ENCODE measurements at regions not wholly inside any gene's neighbourhood (a gene's known extent, or its start where the extent isn't known, plus 50 kb on each side); places are given as distances from the start of the nearest gene placed in this dataset.

DNA sequence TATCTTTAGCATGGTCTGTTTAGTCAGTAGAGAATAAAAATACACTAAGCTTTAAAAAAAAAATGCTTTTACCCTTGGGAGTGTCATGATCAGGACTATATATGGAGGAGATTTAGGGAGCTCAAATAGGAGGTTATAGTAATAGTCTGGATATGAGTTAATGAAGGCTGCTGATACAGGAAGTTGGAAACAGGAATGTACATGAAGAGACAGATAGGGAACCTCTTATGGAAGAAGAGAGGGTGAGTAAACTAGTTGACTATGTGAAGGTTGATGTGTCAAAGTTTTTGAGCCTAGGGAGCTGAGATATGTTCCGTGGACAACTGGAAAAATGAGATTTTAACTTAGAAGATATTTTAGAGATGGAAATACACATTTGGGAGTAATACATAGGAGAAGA is 472.0 kb upstream of the FZD8 start:
- no peaks in the 10 kb centered on the region for H3K9me3 ChIP-seq
- in situ Hi-C loops (cut with MboI; ENCODE audit: low sequenced_read_pairs): no loop called here

GRCh38 chr10:36111676-36112075 is 469.6 kb upstream of the FZD8 start:
- in situ Hi-C loops (cut with MboI; ENCODE audit: low sequenced_read_pairs): no loop called here
- Histone ChIP-seq H3K36me3 (replicated peaks) (no peaks in the 10 kb centered on the region), H3K4me3 (no peak overlapping the region), H3K4me1 (no peaks in the 10 kb centered on the region), H3K27me3 (ENCODE audit: low read depth) (no peaks in the 10 kb centered on the region), H3K9me3 (no peaks in the 10 kb centered on the region)
- DNase-seq (ENCODE audit: low spot score in 2 of 2): no peak

More for the DNA sequence above, 472.0 kb upstream of the FZD8 start:
- DNase-seq (ENCODE audit: low spot score in 2 of 2): no peak
- Histone ChIP-seq H3K27me3 (ENCODE audit: low read depth) (no peaks in the 10 kb centered on the region), H3K4me3 (no peak overlapping the region), H3K4me1 (no peaks in the 10 kb centered on the region), H3K36me3 (replicated peaks) (no peaks in the 10 kb centered on the region)

- in situ Hi-C loops (cut with MboI; ENCODE audit: low sequenced_read_pairs): no loop called here
- H3K4me1 ChIP-seq: no peaks in the 10 kb centered on the region
- no peak overlapping the region for H3K4me3 ChIP-seq
- no peaks in the 10 kb centered on the region for H3K9me3 ChIP-seq
- H3K27me3 ChIP-seq (ENCODE audit: low read depth): no peaks in the 10 kb centered on the region
- DNase-seq (ENCODE audit: low spot score in 2 of 2): no peak
- no peaks in the 10 kb centered on the region for H3K36me3 ChIP-seq (replicated peaks)
These were observed 468.0 kb upstream of the FZD8 start for GRCh38 chr10:36110097-36110496.

DNA sequence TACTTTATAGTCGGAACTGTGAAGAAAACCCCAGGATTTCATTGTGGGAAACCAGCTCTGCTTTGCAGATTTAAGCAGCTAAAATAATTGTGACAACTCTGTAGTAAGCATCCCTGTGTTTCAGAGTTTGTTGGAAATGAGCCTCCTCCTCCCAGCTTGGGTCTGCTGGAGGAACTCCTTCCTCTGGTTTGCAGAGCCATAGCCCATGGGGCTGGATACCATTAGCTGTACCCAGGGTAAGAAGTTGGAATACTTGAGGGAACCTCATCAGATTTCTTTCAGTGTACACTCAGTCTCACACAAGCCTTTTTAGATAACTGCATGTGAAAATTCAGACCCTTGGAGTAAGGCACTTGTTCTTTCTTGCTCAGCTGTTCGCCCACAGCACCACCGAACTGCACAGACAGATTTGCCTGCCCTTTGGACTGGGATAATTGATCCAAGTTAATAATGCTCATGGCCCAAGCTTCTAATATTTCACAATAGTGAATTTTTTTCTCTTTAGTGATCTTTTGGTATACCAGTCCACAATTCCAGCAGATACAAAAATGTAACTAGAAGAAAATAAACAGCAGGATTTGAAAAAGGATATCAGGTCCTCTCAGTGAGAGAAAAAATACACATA is 467.4 kb upstream of the FZD8 start:
- no peak for DNase-seq (ENCODE audit: low spot score in 2 of 2)
- H3K9me3 ChIP-seq: no peaks in the 10 kb centered on the region
- in situ Hi-C loops (cut with MboI; ENCODE audit: low sequenced_read_pairs): no loop called here
- no peaks in the 10 kb centered on the region for H3K4me1 ChIP-seq
- no peaks in the 10 kb centered on the region for H3K27me3 ChIP-seq (ENCODE audit: low read depth)
- no peak overlapping the region for H3K4me3 ChIP-seq
- H3K36me3 ChIP-seq (replicated peaks): no peaks in the 10 kb centered on the region

- no peaks in the 10 kb centered on the region for H3K4me1 ChIP-seq
- in situ Hi-C loops (cut with MboI; ENCODE audit: low sequenced_read_pairs): no loop called here
- H3K27me3 ChIP-seq (ENCODE audit: low read depth): no peaks in the 10 kb centered on the region
- no peaks in the 10 kb centered on the region for H3K9me3 ChIP-seq
- no peak overlapping the region for H3K4me3 ChIP-seq
- H3K36me3 ChIP-seq (replicated peaks): no peaks in the 10 kb centered on the region
- no peak for DNase-seq (ENCODE audit: low spot score in 2 of 2)
These were observed 455.6 kb upstream of the FZD8 start for GRCh38 chr10:36097696-36098095.

DNA sequence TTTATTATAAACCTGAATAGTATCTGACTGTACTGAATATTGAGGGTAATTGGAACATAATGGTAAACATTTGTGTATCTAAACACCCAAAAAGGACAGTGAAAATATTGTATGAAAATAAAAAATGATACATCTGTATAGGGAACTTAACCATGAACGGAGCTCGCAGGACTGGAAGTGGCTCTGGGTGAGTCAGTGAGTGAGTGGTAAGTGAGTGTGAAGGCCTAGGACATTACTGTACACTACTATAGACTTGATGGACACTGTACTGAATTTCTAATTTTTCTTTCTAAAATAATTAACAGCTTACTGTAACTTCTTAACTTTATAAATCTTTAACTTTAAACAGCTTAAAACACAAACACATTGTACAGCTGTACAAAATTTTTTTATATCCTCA is 454.5 kb upstream of the FZD8 start:
- no peaks in the 10 kb centered on the region for H3K36me3 ChIP-seq (replicated peaks)
- no peak overlapping the region for H3K4me3 ChIP-seq
- DNase-seq (ENCODE audit: low spot score in 2 of 2): no peak
- in situ Hi-C loops (cut with MboI; ENCODE audit: low sequenced_read_pairs): no loop called here
- H3K9me3 ChIP-seq: no peaks in the 10 kb centered on the region
- no peaks in the 10 kb centered on the region for H3K4me1 ChIP-seq
- no peaks in the 10 kb centered on the region for H3K27me3 ChIP-seq (ENCODE audit: low read depth)

- DNase-seq (ENCODE audit: low spot score in 2 of 2): no peak
- H3K36me3 ChIP-seq (replicated peaks): no peaks in the 10 kb centered on the region
- in situ Hi-C loops (cut with MboI; ENCODE audit: low sequenced_read_pairs): no loop called here
- H3K27me3 ChIP-seq (ENCODE audit: low read depth): no peaks in the 10 kb centered on the region
- H3K9me3 ChIP-seq: no peaks in the 10 kb centered on the region
- no peak overlapping the region for H3K4me3 ChIP-seq
- H3K4me1 ChIP-seq: no peaks in the 10 kb centered on the region
These were observed 452.0 kb upstream of the FZD8 start for GRCh38 chr10:36094096-36094495.

DNA sequence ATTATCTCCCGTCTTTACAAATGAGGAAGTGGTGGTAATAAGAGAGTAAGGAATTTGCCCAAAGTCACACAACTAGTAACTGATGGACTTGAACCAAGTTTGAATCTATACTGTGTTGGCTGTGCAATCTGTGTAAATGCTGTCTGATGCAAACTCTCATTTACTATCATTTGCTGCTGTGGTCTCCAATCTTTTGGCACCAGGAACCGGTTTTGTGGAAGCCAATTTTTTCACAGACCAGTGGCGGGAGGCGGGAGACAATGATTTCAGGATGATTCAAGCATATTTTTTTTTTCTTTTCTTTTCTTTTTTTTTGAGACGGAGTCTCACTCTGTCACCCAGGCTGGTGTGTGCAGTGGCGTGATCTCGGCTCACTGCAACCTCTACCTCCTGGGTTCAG is 450.0 kb upstream of the FZD8 start:
- in situ Hi-C loops (cut with MboI; ENCODE audit: low sequenced_read_pairs): no loop called here
- no peaks in the 10 kb centered on the region for H3K4me1 ChIP-seq
- H3K36me3 ChIP-seq (replicated peaks): no peaks in the 10 kb centered on the region
- no peaks in the 10 kb centered on the region for H3K27me3 ChIP-seq (ENCODE audit: low read depth)
- H3K9me3 ChIP-seq: no peaks in the 10 kb centered on the region
- H3K4me3 ChIP-seq: no peak overlapping the region
- no peak for DNase-seq (ENCODE audit: low spot score in 2 of 2)

GRCh38 chr10:36091007-36091406 is 448.9 kb upstream of the FZD8 start:
- H3K9me3 ChIP-seq: no peaks in the 10 kb centered on the region
- no peaks in the 10 kb centered on the region for H3K4me1 ChIP-seq
- in situ Hi-C loops (cut with MboI; ENCODE audit: low sequenced_read_pairs): no loop called here
- H3K4me3 ChIP-seq: no peak overlapping the region
- DNase-seq (ENCODE audit: low spot score in 2 of 2): no peak
- H3K36me3 ChIP-seq (replicated peaks): no peaks in the 10 kb centered on the region
- H3K27me3 ChIP-seq (ENCODE audit: low read depth): no peaks in the 10 kb centered on the region

- no peaks in the 10 kb centered on the region for H3K36me3 ChIP-seq (replicated peaks)
- no peaks in the 10 kb centered on the region for H3K4me1 ChIP-seq
- no peaks in the 10 kb centered on the region for H3K9me3 ChIP-seq
- DNase-seq (ENCODE audit: low spot score in 2 of 2): no peak
- in situ Hi-C loops (cut with MboI; ENCODE audit: low sequenced_read_pairs): no loop called here
- no peak overlapping the region for H3K4me3 ChIP-seq
- H3K27me3 ChIP-seq (ENCODE audit: low read depth): no peaks in the 10 kb centered on the region
These were observed 447.8 kb upstream of the FZD8 start for GRCh38 chr10:36089790-36090440.

DNA sequence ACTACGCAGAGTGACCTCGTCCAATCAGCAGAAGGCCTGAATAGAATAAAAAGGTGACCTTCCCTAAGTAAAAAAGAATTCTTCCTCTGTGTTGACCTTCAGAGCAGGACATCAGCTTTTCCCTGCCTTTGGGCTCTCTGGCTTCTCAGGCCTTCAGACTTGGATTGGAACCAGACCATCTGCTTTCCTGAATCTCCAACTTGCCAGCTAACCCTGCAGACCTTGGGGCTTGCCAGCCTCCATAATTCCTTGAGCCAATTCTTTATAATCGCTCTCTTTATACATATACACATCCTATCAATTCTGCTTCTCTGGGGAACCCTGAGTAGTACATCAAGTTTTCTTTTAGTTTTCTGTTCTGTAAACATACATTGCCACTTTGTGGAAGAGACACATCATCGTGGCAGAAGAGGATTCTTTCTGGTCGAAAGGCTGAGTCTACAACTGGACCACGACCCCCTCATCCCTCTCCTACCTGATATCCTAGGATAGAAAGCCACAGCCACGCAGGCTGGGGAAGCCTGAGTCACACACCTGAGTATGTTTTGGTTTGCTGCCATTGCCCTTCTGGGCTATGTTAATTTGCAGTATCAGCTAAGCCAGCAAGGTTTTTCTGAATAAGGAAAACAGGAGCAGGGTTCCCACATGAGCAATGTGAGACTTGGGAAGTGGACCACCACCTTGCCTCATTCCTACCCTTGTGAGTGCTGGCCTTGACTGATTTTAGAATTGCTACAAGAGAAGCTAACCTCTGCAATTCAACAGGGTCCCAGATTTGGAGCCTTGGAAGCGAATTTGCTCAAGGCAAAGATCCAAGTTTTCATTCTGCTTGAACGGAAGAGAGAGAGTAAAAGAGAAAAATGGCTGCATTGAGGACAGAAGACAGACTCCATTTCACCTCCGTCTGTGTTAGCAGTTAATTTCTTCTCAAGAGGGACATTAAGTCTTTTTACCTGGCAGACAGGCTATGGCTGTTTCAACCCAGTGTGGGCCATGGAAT is 445.2 kb upstream of the FZD8 start:
- no peaks in the 10 kb centered on the region for H3K9me3 ChIP-seq
- H3K4me1 ChIP-seq: no peaks in the 10 kb centered on the region
- H3K4me3 ChIP-seq: no peak overlapping the region
- no peak for DNase-seq (ENCODE audit: low spot score in 2 of 2)
- in situ Hi-C loops (cut with MboI; ENCODE audit: low sequenced_read_pairs): no loop called here
- no peaks in the 10 kb centered on the region for H3K36me3 ChIP-seq (replicated peaks)
- no peaks in the 10 kb centered on the region for H3K27me3 ChIP-seq (ENCODE audit: low read depth)

- in situ Hi-C loops (cut with MboI; ENCODE audit: low sequenced_read_pairs): no loop called here
- Histone ChIP-seq H3K9me3 (no peaks in the 10 kb centered on the region), H3K27me3 (ENCODE audit: low read depth) (no peaks in the 10 kb centered on the region), H3K4me1 (no peaks in the 10 kb centered on the region; the same call in 1 of the 2 replicates), H3K36me3 (replicated peaks) (no peaks in the 10 kb centered on the region), H3K4me3 (no peak overlapping the region)
- no peak for DNase-seq (ENCODE audit: low spot score in 2 of 2)
These were observed 433.1 kb upstream of the FZD8 start for GRCh38 chr10:36075196-36075595.

GRCh38 chr10:36073796-36074345 is 431.8 kb upstream of the FZD8 start:
- DNase-seq (ENCODE audit: low spot score in 2 of 2): no peak
- H3K36me3 ChIP-seq (replicated peaks): no peaks in the 10 kb centered on the region
- in situ Hi-C loops (cut with MboI; ENCODE audit: low sequenced_read_pairs): no loop called here
- no peak overlapping the region for H3K4me3 ChIP-seq
- no peaks in the 10 kb centered on the region for H3K4me1 ChIP-seq
- no peaks in the 10 kb centered on the region for H3K27me3 ChIP-seq (ENCODE audit: low read depth)
- no peaks in the 10 kb centered on the region for H3K9me3 ChIP-seq

- Histone ChIP-seq H3K36me3 (replicated peaks) (no peaks in the 10 kb centered on the region), H3K9me3 (no peaks in the 10 kb centered on the region), H3K4me1 (no peaks in the 10 kb centered on the region), H3K4me3 (no peak overlapping the region), H3K27me3 (ENCODE audit: low read depth) (no peaks in the 10 kb centered on the region)
- in situ Hi-C loops (cut with MboI; ENCODE audit: low sequenced_read_pairs): no loop called here
- DNase-seq (ENCODE audit: low spot score in 2 of 2): no peak
These were observed 426.4 kb upstream of the FZD8 start for GRCh38 chr10:36068542-36068941.

Measured in HAP-1 (cell line).